Putamen (tissue), 1 donor: ENCODE measurements at regions not wholly inside any gene's neighbourhood (a gene's known extent, or its start where the extent isn't known, plus 50 kb on each side); places are given as distances from the start of the nearest gene placed in this dataset.
"Not testable (repeated sequence)": the region's sequence is repeated elsewhere in the genome, so short reads cannot be mapped to it uniquely, and the experiment has no call there.

Source experiments
- DNase-seq: peaks from one replicate; pipeline ENCODE4 v3.0.0-alpha.2; 2016; ENCODE audit warnings: low spot score

GRCh38 chr17:56002656-56003055 lies 150.6 kb upstream of the ANKFN1 start:
- DNase-seq: not testable (repeated sequence)

DNA sequence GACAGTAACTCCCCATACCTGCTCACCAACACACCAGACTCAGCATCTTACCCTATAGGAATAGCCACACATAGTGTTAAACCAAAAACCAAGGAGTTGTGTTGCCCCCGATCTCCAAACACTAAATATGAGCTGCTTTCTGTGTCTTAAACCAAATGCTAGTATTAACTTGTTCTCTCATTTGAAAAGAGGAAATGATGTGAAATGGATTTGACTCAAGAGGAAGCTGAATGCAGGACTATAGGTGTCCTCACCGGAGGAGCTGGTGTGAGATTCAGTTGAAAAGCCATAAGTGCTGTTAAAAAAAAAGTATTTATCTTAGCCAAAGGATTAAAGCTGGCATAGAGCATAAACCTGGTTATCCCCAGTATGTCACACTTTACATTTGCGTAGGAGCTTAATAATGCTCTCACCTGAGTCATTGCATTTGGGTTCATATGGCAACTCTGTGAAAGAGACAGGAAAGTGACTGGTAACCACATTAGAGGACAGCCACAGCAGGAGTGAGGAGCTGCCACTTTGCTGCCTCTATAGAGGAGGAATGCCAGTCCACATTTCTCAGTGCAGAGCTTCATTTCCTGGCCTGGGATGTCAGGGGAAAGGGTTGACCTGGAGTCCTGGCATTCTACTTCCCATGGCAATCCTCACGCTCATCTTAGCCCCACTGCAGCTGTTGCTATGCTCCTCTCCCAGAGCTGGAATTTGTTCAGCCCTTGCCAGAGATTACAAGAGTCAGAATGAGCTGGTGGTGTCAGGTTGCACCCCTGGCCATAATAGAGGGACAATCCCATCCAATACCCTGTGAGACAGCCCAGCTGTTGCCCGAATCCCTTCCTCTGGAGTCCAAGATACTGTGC lies 143.3 kb upstream of the ANKFN1 start:
- no peak for DNase-seq

- no peak for DNase-seq
These were observed 141.7 kb upstream of the ANKFN1 start for GRCh38 chr17:56011406-56012131.

- no peak for DNase-seq
These were observed 135.1 kb upstream of the ANKFN1 start for GRCh38 chr17:56018211-56018610.

DNA sequence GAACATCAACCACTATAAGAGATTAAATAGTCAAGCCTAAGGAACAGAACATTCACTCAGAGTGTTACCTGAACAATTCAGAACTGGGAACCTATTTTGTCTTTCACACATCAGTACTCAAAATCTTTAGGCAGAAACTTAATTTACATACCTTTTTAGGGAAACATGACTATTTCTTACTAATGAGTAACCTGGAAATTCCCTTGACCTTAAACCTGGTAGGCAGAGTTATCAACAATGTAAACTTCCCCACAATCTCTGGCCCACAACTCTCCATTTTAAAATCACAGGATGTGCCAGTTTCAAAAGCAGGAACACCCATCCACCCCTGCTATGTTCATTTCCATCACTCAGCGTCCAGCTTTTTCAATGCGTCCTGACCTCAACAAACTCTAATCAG lies 132.9 kb upstream of the ANKFN1 start:
- no peak for DNase-seq

- DNase-seq: no peak
These were observed 131.5 kb upstream of the ANKFN1 start for GRCh38 chr17:56021681-56022190.

DNA sequence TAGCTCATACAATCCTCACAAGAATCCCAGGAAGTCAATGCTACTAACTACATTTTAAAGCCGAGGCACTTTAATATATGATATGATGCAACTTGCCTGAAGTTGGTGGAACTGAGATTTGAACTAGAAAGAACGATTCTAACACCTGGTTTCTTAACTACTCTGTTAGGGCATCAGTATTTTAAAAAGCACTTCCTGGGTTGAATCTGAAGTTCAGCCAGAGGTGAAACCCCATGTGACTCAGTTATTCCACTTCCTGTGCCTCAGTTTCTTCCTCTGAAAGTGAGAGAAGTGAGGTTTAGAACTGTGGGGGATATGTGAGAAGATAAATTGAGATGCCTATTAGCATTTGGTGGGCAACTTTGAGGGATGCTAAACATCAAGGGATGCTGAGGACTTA lies 129.4 kb upstream of the ANKFN1 start:
- no peak for DNase-seq

GRCh38 chr17:56026915-56027314 lies 126.4 kb upstream of the ANKFN1 start:
- no peak for DNase-seq

DNA sequence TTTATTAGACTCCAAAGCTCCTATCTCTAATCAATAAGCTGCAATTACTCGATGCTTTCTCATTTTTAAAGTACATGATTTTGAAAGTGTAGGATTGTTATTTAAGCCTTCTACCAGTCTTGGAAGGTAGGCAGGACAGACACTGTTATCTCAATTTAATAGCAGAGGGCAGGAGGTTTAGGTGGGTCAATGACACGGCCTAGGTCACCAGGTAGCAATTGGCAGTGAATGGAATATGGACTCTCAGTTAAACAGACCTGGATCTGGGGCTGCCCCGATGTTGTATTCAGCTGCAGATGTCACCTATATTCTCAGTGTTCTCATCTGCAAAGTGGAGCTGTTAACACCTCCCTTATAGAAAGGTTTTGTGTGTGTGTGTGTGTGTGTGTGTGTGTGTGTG lies 124.4 kb upstream of the ANKFN1 start:
- no peak for DNase-seq

- no peak for DNase-seq
These were observed 123.2 kb upstream of the ANKFN1 start for GRCh38 chr17:56030009-56030624.

- no peak for DNase-seq
These were observed 121.6 kb upstream of the ANKFN1 start for GRCh38 chr17:56031636-56032035.

DNA sequence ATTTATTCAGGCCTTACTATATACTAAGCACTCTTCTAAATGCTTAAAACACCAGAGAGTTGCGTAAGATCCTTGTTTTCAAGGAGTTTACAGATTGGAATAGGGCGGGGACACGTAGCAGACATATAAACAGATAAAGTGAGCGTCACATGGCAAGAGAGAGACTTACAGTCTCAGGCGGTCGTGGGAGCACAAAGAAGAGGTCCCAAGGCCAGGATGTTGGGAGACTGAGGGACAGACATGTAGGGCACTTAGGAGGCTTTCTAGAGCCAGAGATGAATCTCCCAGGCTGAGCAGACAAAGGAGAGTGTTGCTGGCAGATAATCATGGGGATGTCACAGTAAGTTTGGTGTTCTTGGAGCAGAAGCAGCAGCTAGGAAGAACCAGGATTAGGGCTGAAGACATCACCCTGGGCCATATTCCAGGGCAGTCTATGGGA lies 119.1 kb upstream of the ANKFN1 start:
- no peak for DNase-seq

- DNase-seq: no peak
These were observed 115.1 kb upstream of the ANKFN1 start for GRCh38 chr17:56038131-56038530.

- DNase-seq: no peak
These were observed 107.4 kb upstream of the ANKFN1 start for GRCh38 chr17:56045872-56046271.

- no peak for DNase-seq
These were observed 105.9 kb upstream of the ANKFN1 start for GRCh38 chr17:56047331-56047730.

- no peak for DNase-seq
These were observed 95.4 kb upstream of the ANKFN1 start for GRCh38 chr17:56057869-56058268.

- DNase-seq: no peak
These were observed 88.8 kb upstream of the ANKFN1 start for GRCh38 chr17:56064506-56064905.

GRCh38 chr17:56074361-56074890 lies 78.8 kb upstream of the ANKFN1 start:
- DNase-seq: no peak

DNA sequence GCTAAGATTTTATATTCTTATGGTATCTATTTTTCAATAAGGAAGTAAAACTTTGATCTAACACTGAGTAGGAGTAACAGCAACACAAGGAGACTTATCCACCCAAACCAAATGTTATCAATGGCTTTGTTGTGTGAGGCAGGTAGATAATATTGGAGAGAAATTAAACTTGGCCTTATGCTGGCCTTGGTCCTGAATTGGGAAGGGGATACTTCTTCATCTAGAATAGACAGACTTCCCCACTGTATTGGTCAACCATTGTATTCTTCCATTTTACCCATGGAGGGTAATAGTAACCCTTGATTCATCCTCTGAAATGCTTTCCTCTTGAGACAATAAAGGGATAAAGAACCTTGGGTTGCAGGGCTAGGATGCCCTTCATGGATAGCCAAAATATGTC lies 76.3 kb upstream of the ANKFN1 start:
- no peak for DNase-seq

DNA sequence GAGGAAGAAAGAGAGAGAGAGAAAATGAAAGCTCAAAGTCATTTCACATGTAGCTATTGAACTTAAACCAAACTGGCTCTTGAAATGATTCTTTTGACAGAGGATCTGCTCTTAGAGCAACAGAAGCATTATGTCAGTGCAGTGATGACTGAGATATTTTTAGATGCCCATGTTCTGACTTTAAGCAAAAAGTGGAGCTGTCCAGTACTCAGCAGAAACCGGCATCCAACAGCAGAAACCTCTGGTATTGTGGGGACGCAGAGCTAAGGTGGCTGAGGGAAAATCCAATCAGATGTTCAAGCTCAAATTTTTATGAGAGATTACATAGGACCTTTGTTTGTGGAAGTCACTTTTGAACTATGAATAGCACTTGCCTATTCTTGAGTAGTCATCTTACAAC lies 69.8 kb upstream of the ANKFN1 start:
- DNase-seq: no peak

GRCh38 chr17:56085576-56086267 lies 67.6 kb upstream of the ANKFN1 start:
- DNase-seq: no peak

GRCh38 chr17:56087199-56087598 lies 66.1 kb upstream of the ANKFN1 start:
- no peak for DNase-seq
